ENCODE measurements at regions not wholly inside any gene's neighbourhood (a gene's known extent, or its start where the extent isn't known, plus 50 kb on each side); places are given as distances from the start of the nearest gene placed in this dataset.

- H3K9ac ChIP-seq (ENCODE audit: low read length), result no peak overlapping the region
- TF ChIP-seq CTCF (IDR thresholded peaks at IDR 0.05; ENCODE audit: insufficient read depth, low read depth, low read length), result no peak
- no peak for TF ChIP-seq EZH2 (IDR thresholded peaks at IDR 0.05; ENCODE audit: insufficient read depth, low read length)
- Mint-ChIP-seq H3K9me3 (ENCODE audit: unreplicated experiment) (peaks cover 12% of the 10 kb centered on the region), H3K36me3 (ENCODE audit: low read depth, unreplicated experiment) (no peaks in the 10 kb centered on the region), H3K27me3 (ENCODE audit: low read depth, unreplicated experiment) (no peaks in the 10 kb centered on the region), H3K27ac (ENCODE audit: unreplicated experiment) (no peak overlapping the region), H3K4me3 (ENCODE audit: unreplicated experiment) (no peak overlapping the region), H3K4me1 (ENCODE audit: low read depth, unreplicated experiment) (peaks cover 34% of the 10 kb centered on the region)
- H3K4me1 ChIP-seq (ENCODE audit: insufficient read depth, low read length), result peaks cover 22% of the 10 kb centered on the region
- FAIRE-seq, result no peak
- no peak for DNase-seq (ENCODE audit: low read depth)
- no peaks in the 10 kb centered on the region for H4K20me1 ChIP-seq (ENCODE audit: insufficient read depth, low read length)
- H2AFZ ChIP-seq (ENCODE audit: low read depth, low read length), result no peak overlapping the region
- H3K79me2 ChIP-seq (ENCODE audit: insufficient read depth, low read length), result no peaks in the 10 kb centered on the region
- H3K9me3 ChIP-seq (ENCODE audit: insufficient read depth, low read depth, low read length), result no peaks in the 10 kb centered on the region
- H3K4me2 ChIP-seq (ENCODE audit: low read length), result no peak overlapping the region
- no peaks in the 10 kb centered on the region for H3K27me3 ChIP-seq (ENCODE audit: insufficient read depth, low read length)
- H3K27ac ChIP-seq (ENCODE audit: low read depth, low read length), result no peak overlapping the region
- no peaks in the 10 kb centered on the region for H3K36me3 ChIP-seq (ENCODE audit: insufficient read depth, low read length)
- no peak overlapping the region for H3K4me3 ChIP-seq (ENCODE audit: insufficient read depth, low read depth, low read length)
Measured at GRCh38 chr7:22654831-22655230, 72.2 kb upstream of the IL6 start.

DNA sequence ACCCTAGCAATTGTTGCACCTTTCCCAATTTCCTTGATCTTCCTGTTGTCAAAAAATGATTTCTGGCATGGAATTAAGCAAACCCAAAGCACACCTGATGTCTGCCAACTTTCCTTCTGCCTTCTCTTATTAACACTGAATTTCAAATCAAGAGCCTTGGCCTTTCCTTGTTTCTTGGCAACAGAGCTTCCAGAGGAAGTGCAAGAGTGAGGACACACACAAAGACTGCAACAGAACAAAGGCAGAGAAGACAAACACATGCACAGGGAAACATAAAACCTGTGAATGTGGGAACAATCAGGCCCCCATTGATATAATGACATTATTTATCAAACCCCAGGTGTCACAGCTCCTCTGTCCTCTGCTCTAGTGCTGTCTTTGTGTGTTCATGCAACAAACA lies 73.0 kb upstream of the IL6 start:
- Histone ChIP-seq H3K4me1 (ENCODE audit: insufficient read depth, low read length) (peaks cover 23% of the 10 kb centered on the region), H3K9me3 (ENCODE audit: insufficient read depth, low read depth, low read length) (no peaks in the 10 kb centered on the region), H3K27me3 (ENCODE audit: insufficient read depth, low read length) (no peaks in the 10 kb centered on the region), H3K4me3 (ENCODE audit: insufficient read depth, low read depth, low read length) (no peak overlapping the region), H3K27ac (ENCODE audit: low read depth, low read length) (no peak overlapping the region), H2AFZ (ENCODE audit: low read depth, low read length) (peak overlapping the region; percentile 13), H3K36me3 (ENCODE audit: insufficient read depth, low read length) (no peaks in the 10 kb centered on the region), H4K20me1 (ENCODE audit: insufficient read depth, low read length) (no peaks in the 10 kb centered on the region), H3K4me2 (ENCODE audit: low read length) (no peak overlapping the region), H3K79me2 (ENCODE audit: insufficient read depth, low read length) (no peaks in the 10 kb centered on the region), H3K9ac (ENCODE audit: low read length) (no peak overlapping the region)
- Mint-ChIP-seq H3K9me3 (ENCODE audit: unreplicated experiment) (peaks cover 14% of the 10 kb centered on the region), H3K27ac (ENCODE audit: unreplicated experiment) (no peak overlapping the region), H3K36me3 (ENCODE audit: low read depth, unreplicated experiment) (no peaks in the 10 kb centered on the region), H3K4me1 (ENCODE audit: low read depth, unreplicated experiment) (peaks cover 34% of the 10 kb centered on the region), H3K27me3 (ENCODE audit: low read depth, unreplicated experiment) (no peaks in the 10 kb centered on the region), H3K4me3 (ENCODE audit: unreplicated experiment) (no peak overlapping the region)
- TF ChIP-seq EZH2 (IDR thresholded peaks at IDR 0.05; ENCODE audit: insufficient read depth, low read length) (no peak), CTCF (IDR thresholded peaks at IDR 0.05; ENCODE audit: insufficient read depth, low read depth, low read length) (no peak)
- FAIRE-seq, result no peak
- no peak for DNase-seq (ENCODE audit: low read depth)

DNA sequence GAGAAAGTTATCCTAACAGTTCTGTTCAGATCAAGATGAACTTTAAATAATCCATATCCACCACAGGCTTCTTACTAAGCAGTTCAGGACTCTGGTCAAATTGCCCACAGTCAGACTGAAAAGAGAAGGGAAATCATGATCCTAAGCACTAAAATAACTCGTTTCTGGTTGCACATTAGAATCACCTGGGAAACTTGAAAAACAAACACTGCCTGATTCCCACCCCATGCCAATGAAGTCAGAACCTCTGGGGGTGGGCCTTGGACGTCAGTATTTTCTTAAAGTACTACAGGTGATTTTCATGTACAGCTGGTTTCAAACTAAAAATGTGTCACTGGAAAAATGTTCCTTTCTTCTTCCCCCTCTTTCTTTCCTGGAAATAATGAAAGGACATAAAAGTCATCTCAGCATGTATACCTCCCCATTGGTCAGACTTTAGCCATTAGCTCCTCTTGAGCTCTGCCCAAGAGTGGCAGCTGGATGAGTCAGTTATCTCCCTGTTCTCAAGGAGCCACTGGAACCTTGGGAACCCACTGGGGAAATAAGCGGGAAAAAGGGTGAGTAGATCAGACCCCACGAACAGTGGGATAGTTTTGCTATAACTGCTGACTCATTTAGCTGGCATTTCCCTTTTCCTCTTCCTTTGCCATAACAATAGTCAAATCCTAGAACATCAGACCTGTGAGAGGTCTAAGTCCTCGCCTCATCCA lies 75.3 kb upstream of the IL6 start:
- Histone ChIP-seq H3K27me3 (ENCODE audit: insufficient read depth, low read length) (no peaks in the 10 kb centered on the region), H4K20me1 (ENCODE audit: insufficient read depth, low read length) (no peaks in the 10 kb centered on the region), H3K4me1 (ENCODE audit: insufficient read depth, low read length) (peaks cover 44% of the 10 kb centered on the region), H3K36me3 (ENCODE audit: insufficient read depth, low read length) (no peaks in the 10 kb centered on the region), H3K9me3 (ENCODE audit: insufficient read depth, low read depth, low read length) (peaks cover 3% of the 10 kb centered on the region), H3K27ac (ENCODE audit: low read depth, low read length) (peak overlapping the region; percentile 95), H3K4me3 (ENCODE audit: insufficient read depth, low read depth, low read length) (no peak overlapping the region), H2AFZ (ENCODE audit: low read depth, low read length) (peak overlapping the region; percentile 8), H3K4me2 (ENCODE audit: low read length) (peak overlapping the region; percentile 60), H3K9ac (ENCODE audit: low read length) (peak overlapping the region; percentile 80), H3K79me2 (ENCODE audit: insufficient read depth, low read length) (no peaks in the 10 kb centered on the region)
- no peaks in the 10 kb centered on the region for H3K27me3 Mint-ChIP-seq (ENCODE audit: low read depth, unreplicated experiment)
- DNase-seq (ENCODE audit: low read depth) (peak; percentile 77), FAIRE-seq (peak; percentile 68)
- peak overlapping the region; percentile 37 for H3K4me3 Mint-ChIP-seq (ENCODE audit: unreplicated experiment)
- H3K9me3 Mint-ChIP-seq (ENCODE audit: unreplicated experiment), result peaks cover 23% of the 10 kb centered on the region
- TF ChIP-seq CTCF (IDR thresholded peaks at IDR 0.05; ENCODE audit: insufficient read depth, low read depth, low read length) (no peak), EZH2 (IDR thresholded peaks at IDR 0.05; ENCODE audit: insufficient read depth, low read length) (no peak)
- H3K27ac Mint-ChIP-seq (ENCODE audit: unreplicated experiment), result peak overlapping the region; percentile 95
- H3K4me1 Mint-ChIP-seq (ENCODE audit: low read depth, unreplicated experiment), result peaks cover 52% of the 10 kb centered on the region
- no peaks in the 10 kb centered on the region for H3K36me3 Mint-ChIP-seq (ENCODE audit: low read depth, unreplicated experiment)
